HEK293T (cell line): ENCODE measurements at regions not wholly inside any gene's neighbourhood (a gene's known extent, or its start where the extent isn't known, plus 50 kb on each side); places are given as distances from the start of the nearest gene placed in this dataset.

ENCODE experiments used
- ARNT ChIP-seq: fragments of 450-650 bp; IDR thresholded peaks from 2 replicates; pipeline ENCODE4 v1.6.1; 2017; ENCODE audit warnings: mild to moderate bottlenecking
- BHLHE40 ChIP-seq: fragments of 450-650 bp; IDR thresholded peaks from 2 replicates; pipeline ENCODE4 v1.6.1; 2016; ENCODE audit warnings: mild to moderate bottlenecking, moderate library complexity, borderline replicate concordance
- CTBP1 ChIP-seq: fragments of 450-650 bp; IDR thresholded peaks from 2 replicates; pipeline ENCODE4 v1.6.1; 2016; ENCODE audit warnings: borderline replicate concordance
- ELF4 ChIP-seq: fragments of 450-650 bp; IDR thresholded peaks from 2 replicates; pipeline ENCODE4 v1.6.1; 2017; ENCODE audit warnings: antibody characterized with exemption
- FOXA1 ChIP-seq: fragments of 450-650 bp; IDR thresholded peaks from 2 replicates; pipeline ENCODE4 v1.6.1; 2016; ENCODE audit warnings: mild to moderate bottlenecking
- FOXM1 ChIP-seq: fragments of 450-650 bp; IDR thresholded peaks from 2 replicates; pipeline ENCODE4 v1.6.1; 2017; ENCODE audit warnings: mild to moderate bottlenecking, borderline replicate concordance
- HDGF ChIP-seq: fragments of 450-650 bp; IDR thresholded peaks from 2 replicates; pipeline ENCODE4 v1.6.1; 2017; ENCODE audit warnings: antibody characterized with exemption, borderline replicate concordance
- L3MBTL2 ChIP-seq: fragments of 450-650 bp; conservative IDR thresholded peaks from 2 replicates; pipeline ENCODE4 v1.6.1; 2016; ENCODE audit warnings: mild to moderate bottlenecking
- LEF1 ChIP-seq: fragments of 450-650 bp; IDR thresholded peaks from 2 replicates; pipeline ENCODE4 v1.6.1; 2017; ENCODE audit warnings: mild to moderate bottlenecking, borderline replicate concordance
- NFRKB ChIP-seq: fragments of 450-650 bp; IDR thresholded peaks from 2 replicates; pipeline ENCODE4 v1.6.1; 2016; ENCODE audit warnings: mild to moderate bottlenecking, moderate library complexity
- SP1 ChIP-seq: fragments of 450-650 bp; IDR thresholded peaks from 2 replicates; pipeline ENCODE4 v1.6.1; 2017
- TARDBP ChIP-seq: fragments of 450-650 bp; IDR thresholded peaks from 2 replicates; pipeline ENCODE4 v1.6.1; 2016
- ZNF384 ChIP-seq: fragments of 450-650 bp; IDR thresholded peaks from 2 replicates; pipeline ENCODE4 v1.6.1; 2016
- TF ChIP-seq, protein P1 (sequence below): fragments of 450-650 bp; IDR thresholded peaks from 2 replicates; pipeline ENCODE4 v1.6.1; 2016

DNA sequence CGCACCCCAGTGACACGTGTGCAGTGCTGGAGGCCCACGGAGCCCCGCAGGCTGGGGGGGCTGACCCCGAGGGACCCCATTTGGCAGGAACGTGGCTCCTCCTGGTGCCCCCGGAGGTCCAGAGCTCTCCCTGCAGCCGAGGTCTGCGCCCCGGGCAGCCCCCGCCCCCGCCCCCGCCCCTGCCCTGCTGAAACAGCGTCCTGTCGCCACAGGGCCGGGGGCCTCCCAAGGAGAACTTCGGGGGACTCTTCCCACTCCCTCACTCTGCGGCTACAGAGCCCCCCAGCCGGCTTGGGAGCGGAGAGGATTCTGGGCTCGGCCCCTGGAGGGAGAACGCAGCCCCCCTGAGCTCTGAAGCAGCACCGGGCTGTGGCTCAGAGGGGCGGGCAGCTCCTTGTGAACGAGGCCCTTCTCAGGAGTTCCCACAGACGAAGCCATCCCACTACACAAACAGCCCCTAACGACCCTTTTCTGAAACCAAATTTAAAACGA is 115.2 kb downstream of the DLL1 start:
- TF ChIP-seq ARNT = no peak
- no peak for TF ChIP-seq ELF4
- no peak for TF ChIP-seq ZNF384
- TF ChIP-seq BHLHE40 = no peak
- no peak for TF ChIP-seq TARDBP
- TF ChIP-seq LEF1 = no peak
- TF ChIP-seq, protein P1, sequence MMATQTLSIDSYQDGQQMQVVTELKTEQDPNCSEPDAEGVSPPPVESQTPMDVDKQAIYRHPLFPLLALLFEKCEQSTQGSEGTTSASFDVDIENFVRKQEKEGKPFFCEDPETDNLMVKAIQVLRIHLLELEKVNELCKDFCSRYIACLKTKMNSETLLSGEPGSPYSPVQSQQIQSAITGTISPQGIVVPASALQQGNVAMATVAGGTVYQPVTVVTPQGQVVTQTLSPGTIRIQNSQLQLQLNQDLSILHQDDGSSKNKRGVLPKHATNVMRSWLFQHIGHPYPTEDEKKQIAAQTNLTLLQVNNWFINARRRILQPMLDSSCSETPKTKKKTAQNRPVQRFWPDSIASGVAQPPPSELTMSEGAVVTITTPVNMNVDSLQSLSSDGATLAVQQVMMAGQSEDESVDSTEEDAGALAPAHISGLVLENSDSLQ = no peak
- no peak for TF ChIP-seq FOXA1
- no peak for TF ChIP-seq L3MBTL2
- TF ChIP-seq SP1 = no peak
- TF ChIP-seq HDGF = no peak
- no peak for TF ChIP-seq NFRKB
- TF ChIP-seq FOXM1 = no peak
- TF ChIP-seq CTBP1 = no peak
